Left hindlimb (tissue), 1 donor: ENCODE measurements at regions not wholly inside any gene's neighbourhood (a gene's known extent, or its start where the extent isn't known, plus 50 kb on each side); places are given as distances from the start of the nearest gene placed in this dataset.
"Not testable (repeated sequence)": the region's sequence is repeated elsewhere in the genome, so short reads cannot be mapped to it uniquely, and the experiment has no call there.

Source experiments
- DNase-seq: peaks from one replicate; pipeline ENCODE4 v3.0.0-alpha.2; 2018

- DNase-seq: not testable (repeated sequence)
Measured at GRCh38 chr17:65301882-65302281, 164.7 kb downstream of the RGS9 start.

- DNase-seq: no peak
Measured at GRCh38 chr17:65301184-65301583, 164.0 kb downstream of the RGS9 start.

- no peak for DNase-seq
Measured at GRCh38 chr17:65297916-65298315, 160.7 kb downstream of the RGS9 start.

GRCh38 chr17:65297384-65297783 is 160.2 kb downstream of the RGS9 start:
- DNase-seq: no peak

GRCh38 chr17:65294181-65294719 is 157.1 kb downstream of the RGS9 start:
- DNase-seq: peak; percentile 52

- no peak for DNase-seq
Measured at GRCh38 chr17:65293584-65294180, 156.5 kb downstream of the RGS9 start.

GRCh38 chr17:65292430-65292829 is 155.3 kb downstream of the RGS9 start:
- no peak for DNase-seq

GRCh38 chr17:65291301-65291700 is 154.1 kb downstream of the RGS9 start:
- not testable (repeated sequence) for DNase-seq

GRCh38 chr17:65290616-65291015 is 153.4 kb downstream of the RGS9 start:
- DNase-seq: no peak

- no peak for DNase-seq
Measured at GRCh38 chr17:65290056-65290455, 152.9 kb downstream of the RGS9 start.

- DNase-seq: no peak
Measured at GRCh38 chr17:65287040-65287439, 149.9 kb downstream of the RGS9 start.

- no peak for DNase-seq
Measured at GRCh38 chr17:65283704-65284103, 146.5 kb downstream of the RGS9 start.

GRCh38 chr17:65279456-65279855 is 142.3 kb downstream of the RGS9 start:
- no peak for DNase-seq

GRCh38 chr17:65278820-65279184 is 141.6 kb downstream of the RGS9 start:
- DNase-seq: no peak

- DNase-seq: no peak
Measured at GRCh38 chr17:65278050-65278819, 141.1 kb downstream of the RGS9 start.

GRCh38 chr17:65277576-65277975 is 140.4 kb downstream of the RGS9 start:
- DNase-seq: no peak
